H9 (cell line): ENCODE measurements at regions not wholly inside any gene's neighbourhood (a gene's known extent, or its start where the extent isn't known, plus 50 kb on each side); places are given as distances from the start of the nearest gene placed in this dataset.

Experiments used
- DNase-seq: peaks from one replicate; pipeline ENCODE4 v3.0.0-alpha.2; 2017
- H2AFZ ChIP-seq: one replicate; pipeline ENCODE4 v1.6.1; 2013; ENCODE audit warnings: mild to moderate bottlenecking, low read length, control low read depth, moderate library complexity
- H2AK5ac ChIP-seq: 2 replicates; pipeline ENCODE4 v1.6.1; 2013; ENCODE audit warnings: low read length, control low read depth, mixed read lengths; ENCODE audit not compliant: insufficient read length
- H2BK120ac ChIP-seq: one replicate; pipeline ENCODE4 v1.6.1; 2013; ENCODE audit warnings: low read depth, mild to moderate bottlenecking, low read length, control low read depth, inconsistent platforms; ENCODE audit not compliant: poor library complexity, severe bottlenecking
- H2BK12ac ChIP-seq: 2 replicates; pipeline ENCODE4 v1.6.1; 2013; ENCODE audit warnings: low read length, control low read depth, mixed read lengths, low read depth; ENCODE audit not compliant: insufficient read length
- H2BK15ac ChIP-seq: 2 replicates; pipeline ENCODE4 v1.6.1; 2013; ENCODE audit warnings: low read depth, low read length, control low read depth
- H2BK20ac ChIP-seq: one replicate; pipeline ENCODE4 v1.6.1; 2013; ENCODE audit warnings: low read depth, mild to moderate bottlenecking, low read length, control low read depth, inconsistent platforms; ENCODE audit not compliant: poor library complexity, severe bottlenecking
- H2BK5ac ChIP-seq: 2 replicates; pipeline ENCODE4 v1.6.1; 2013; ENCODE audit warnings: low read length, control low read depth, mixed read lengths; ENCODE audit not compliant: insufficient read length
- H3K14ac ChIP-seq: 2 replicates; pipeline ENCODE4 v1.6.1; 2013; ENCODE audit warnings: low read length, control low read depth; ENCODE audit not compliant: insufficient read depth
- H3K18ac ChIP-seq: 2 replicates; pipeline ENCODE4 v1.6.1; 2013; ENCODE audit warnings: low read depth, mild to moderate bottlenecking, mixed read lengths, low read length, control low read depth; ENCODE audit not compliant: insufficient read length
- H3K23ac ChIP-seq: 2 replicates; pipeline ENCODE4 v1.6.1; 2013; ENCODE audit warnings: low read length, control low read depth, mixed read lengths, low read depth; ENCODE audit not compliant: insufficient read length
- H3K23me2 ChIP-seq: 2 replicates; pipeline ENCODE4 v1.6.1; 2013; ENCODE audit warnings: low read depth, mild to moderate bottlenecking, mixed read lengths, low read length, control low read depth; ENCODE audit not compliant: insufficient read length, poor library complexity, severe bottlenecking
- H3K27ac ChIP-seq: 2 replicates; pipeline ENCODE4 v1.5.1; 2013; ENCODE audit warnings: low read length, control low read depth, mixed read lengths, low read depth; ENCODE audit not compliant: insufficient read length
- H3K27me3 ChIP-seq: 2 replicates; pipeline ENCODE4 v1.6.1; 2013; ENCODE audit warnings: low read length, control low read depth, inconsistent platforms; ENCODE audit not compliant: insufficient read depth
- H3K4ac ChIP-seq: 2 replicates; pipeline ENCODE4 v1.6.1; 2013; ENCODE audit warnings: low read depth, mild to moderate bottlenecking, control low read depth, inconsistent platforms, low read length, moderate library complexity
- H3K4me1 ChIP-seq: 2 replicates; pipeline ENCODE4 v1.6.1; 2013; ENCODE audit warnings: low read length, control low read depth, inconsistent platforms; ENCODE audit not compliant: insufficient read depth
- H3K4me2 ChIP-seq: 2 replicates; pipeline ENCODE4 v1.6.1; 2013; ENCODE audit warnings: low read length, control low read depth, mixed read lengths; ENCODE audit not compliant: insufficient read length, insufficient read depth
- H3K56ac ChIP-seq: 2 replicates; pipeline ENCODE4 v1.6.1; 2013; ENCODE audit warnings: low read depth, mild to moderate bottlenecking, mixed read lengths, low read length, control low read depth; ENCODE audit not compliant: insufficient read length
- H3K79me1 ChIP-seq: 2 replicates; pipeline ENCODE4 v1.6.1; 2013; ENCODE audit warnings: low read depth, mild to moderate bottlenecking, moderate library complexity, low read length, control low read depth, inconsistent platforms; ENCODE audit not compliant: insufficient read depth, poor library complexity, severe bottlenecking
- H3K79me2 ChIP-seq: 2 replicates; pipeline ENCODE4 v1.6.1; 2013; ENCODE audit warnings: low read length, control low read depth, inconsistent platforms; ENCODE audit not compliant: insufficient read depth
- H3K9ac ChIP-seq: 2 replicates; pipeline ENCODE4 v1.6.1; 2013; ENCODE audit warnings: low read length, control low read depth, mixed read lengths; ENCODE audit not compliant: insufficient read length; ENCODE audit errors: extremely low read depth
- H3K9me3 ChIP-seq: one replicate; pipeline ENCODE4 v1.6.1; 2013; ENCODE audit warnings: low read depth, low read length, inconsistent platforms; ENCODE audit not compliant: control insufficient read depth
- H3T11ph ChIP-seq: one replicate; pipeline ENCODE4 v1.6.1; 2013; ENCODE audit warnings: mild to moderate bottlenecking, low read length, control low read depth, inconsistent platforms
- H4K20me1 ChIP-seq: one replicate; pipeline ENCODE4 v1.6.1; 2013; ENCODE audit not compliant: control insufficient read depth, insufficient read length, insufficient read depth
- H4K5ac ChIP-seq: 2 replicates; pipeline ENCODE4 v1.6.1; 2013; ENCODE audit warnings: low read depth, mild to moderate bottlenecking, mixed read lengths, low read length, control low read depth; ENCODE audit not compliant: insufficient read length
- H4K8ac ChIP-seq: replicated peaks from 2 replicates; pipeline ENCODE4 v1.6.1; 2013; ENCODE audit warnings: low read length, control low read depth, mixed read lengths, low read depth; ENCODE audit not compliant: insufficient read length
- H4K91ac ChIP-seq: 2 replicates; pipeline ENCODE4 v1.6.1; 2013; ENCODE audit warnings: low read depth, mild to moderate bottlenecking, moderate library complexity, mixed read lengths, low read length, control low read depth; ENCODE audit not compliant: insufficient read length
- H3K27ac Mint-ChIP-seq, 3 experiments: 2 replicates in 2 of 3; 3 replicates in 1 of 3; pipeline ENCODE4 v1.8.0; 2020 to 2021; ENCODE audit warnings: mixed read lengths in 3 of 3, mild to moderate bottlenecking in 1 of 3, moderate library complexity in 1 of 3
- H3K27me3 Mint-ChIP-seq: 2 replicates; pipeline ENCODE4 v1.8.0; 2021; ENCODE audit warnings: low read depth, mild to moderate bottlenecking, moderate library complexity, mixed read lengths
- H3K36me3 Mint-ChIP-seq, 3 experiments: 2 replicates in 2 of 3; 3 replicates in 1 of 3; pipeline ENCODE4 v1.8.0; 2020 to 2021; ENCODE audit warnings: low read depth in 3 of 3, mixed read lengths in 3 of 3; ENCODE audit not compliant: insufficient read depth in 1 of 3
- H3K4me1 Mint-ChIP-seq, 2 experiments: 2 replicates each; pipeline ENCODE4 v1.8.0; 2020; ENCODE audit warnings: mixed read lengths in 2 of 2
- H3K4me3 Mint-ChIP-seq, 2 experiments: 2 replicates in 1 of 2; 3 replicates in 1 of 2; pipeline ENCODE4 v1.8.0; 2020 to 2021; ENCODE audit warnings: mild to moderate bottlenecking in 2 of 2, mixed read lengths in 2 of 2, moderate library complexity in 1 of 2
- H3K9me3 Mint-ChIP-seq, 2 experiments: 2 replicates in 1 of 2; 3 replicates in 1 of 2; pipeline ENCODE4 v1.8.0; 2020; ENCODE audit warnings: mild to moderate bottlenecking in 2 of 2, mixed read lengths in 2 of 2, moderate library complexity in 1 of 2
- CTCF ChIP-seq: fragments of 200-600 bp; sonication (generic); conservative IDR thresholded peaks from 3 replicates; pipeline ENCODE4 v1.8.0; 2021; ENCODE audit warnings: antibody characterized with exemption, mild to moderate bottlenecking
- WGBS: extraction: QIAGEN DNeasy Blood & Tissue Kit; methylation state at CpG from one replicate; pipeline ENCODE4 v1.1.7; 2013; ENCODE audit warnings: missing lambda C conversion rate, low lambda C conversion rate, mixed read lengths; ENCODE audit not compliant: insufficient read length; ENCODE audit errors: extremely low coverage; 5-methylcytosine and 5-hydroxymethylcytosine counted together

GRCh38 chr2:32874931-32875330 is 71.8 kb upstream of the LTBP1 start:
- DNase-seq: no peak
- Histone ChIP-seq H3K27me3 (no peaks in the 10 kb centered on the region), H3K4me2 (no peak overlapping the region), H3K23me2 (no peaks in the 10 kb centered on the region), H3K27ac (no peak overlapping the region), H2BK15ac (no peak overlapping the region), H3K9me3 (no peaks in the 10 kb centered on the region), H3K18ac (no peak overlapping the region), H3K56ac (no peak overlapping the region), H2BK5ac (no peak overlapping the region), H3K4ac (no peak overlapping the region), H4K8ac (no peak overlapping the region), H2BK120ac (no peak overlapping the region), H4K91ac (no peak overlapping the region), H3T11ph (no peak overlapping the region), H3K14ac (no peak overlapping the region), H3K79me1 (no peaks in the 10 kb centered on the region), H3K4me1 (no peaks in the 10 kb centered on the region), H3K9ac (no peak overlapping the region), H2BK20ac (no peak overlapping the region), H2BK12ac (no peak overlapping the region), H4K20me1 (no peaks in the 10 kb centered on the region), H4K5ac (no peak overlapping the region), H2AK5ac (no peak overlapping the region), H3K23ac (no peak overlapping the region), H2AFZ (no peak overlapping the region), H3K79me2 (no peaks in the 10 kb centered on the region)
- Mint-ChIP-seq H3K27ac (no peak overlapping the region), H3K36me3 (no peaks in the 10 kb centered on the region), H3K4me3 (no peak overlapping the region), H3K9me3 (peaks cover 0 to 2% of the 10 kb centered on the region in 2 experiments; a peak in 1 of 5 replicates), H3K27me3 (no peaks in the 10 kb centered on the region), H3K4me1 (no peaks in the 10 kb centered on the region)
- no peak for TF ChIP-seq CTCF
- no CpG with 5 or more reads among the region's 3 CpGs for WGBS
